ENCODE measurements at regions not wholly inside any gene's neighbourhood (a gene's known extent, or its start where the extent isn't known, plus 50 kb on each side); places are given as distances from the start of the nearest gene placed in this dataset.

GRCh38 chr17:20925091-20925490, 117.7 kb downstream of the USP22 start:
- H3K4me2 ChIP-seq (ENCODE audit: low read depth, low read length): no peak overlapping the region
- H3K9me3 ChIP-seq (replicated peaks; ENCODE audit: insufficient read depth, low read length): no peaks in the 10 kb centered on the region
- no peak for TF ChIP-seq CTCF (IDR thresholded peaks at IDR 0.05; ENCODE audit: low read length)
- TF ChIP-seq EZH2 (optimal IDR thresholded peaks at IDR 0.05; ENCODE audit: low read depth, low read length): no peak
- TF ChIP-seq EZH2phosphoT487 (IDR thresholded peaks at IDR 0.05; ENCODE audit: low read length): no peak
- no peak overlapping the region for H3K27ac ChIP-seq (ENCODE audit: low read length)
- H3K4me3 ChIP-seq (ENCODE audit: low read length): no peak overlapping the region
- no peak overlapping the region for H3K9ac ChIP-seq (ENCODE audit: low read length)
- no peaks in the 10 kb centered on the region for H3K9me2 ChIP-seq (replicated peaks; ENCODE audit: insufficient read depth, low read length)
- H3F3A ChIP-seq (ENCODE audit: insufficient read depth, low read length): no peaks in the 10 kb centered on the region
- no peak for DNase-seq
- no peaks in the 10 kb centered on the region for H3K36me3 ChIP-seq (replicated peaks; ENCODE audit: insufficient read depth, low read length)
- no peak overlapping the region for H2AFZ ChIP-seq (ENCODE audit: low read length)
- H3K4me1 ChIP-seq (ENCODE audit: low read length): peaks cover 5% of the 10 kb centered on the region; the same call in 1 of the 2 replicates
- H3K79me2 ChIP-seq (ENCODE audit: low read length): no peaks in the 10 kb centered on the region
- H4K20me1 ChIP-seq (ENCODE audit: insufficient read depth, low read length): no peaks in the 10 kb centered on the region
- no peaks in the 10 kb centered on the region for H3K27me3 ChIP-seq (replicated peaks; ENCODE audit: insufficient read depth, low read length)

GRCh38 chr17:20925954-20926353, 116.9 kb downstream of the USP22 start:
- H2AFZ ChIP-seq (ENCODE audit: low read length): no peak overlapping the region
- H3K27me3 ChIP-seq (replicated peaks; ENCODE audit: insufficient read depth, low read length): no peaks in the 10 kb centered on the region
- no peak for DNase-seq
- no peaks in the 10 kb centered on the region for H3K9me3 ChIP-seq (replicated peaks; ENCODE audit: insufficient read depth, low read length)
- TF ChIP-seq CTCF (IDR thresholded peaks at IDR 0.05; ENCODE audit: low read length): no peak
- TF ChIP-seq EZH2phosphoT487 (IDR thresholded peaks at IDR 0.05; ENCODE audit: low read length): no peak
- TF ChIP-seq EZH2 (optimal IDR thresholded peaks at IDR 0.05; ENCODE audit: low read depth, low read length): no peak
- H3K9me2 ChIP-seq (replicated peaks; ENCODE audit: insufficient read depth, low read length): no peaks in the 10 kb centered on the region
- no peak overlapping the region for H3K4me2 ChIP-seq (ENCODE audit: low read depth, low read length)
- no peaks in the 10 kb centered on the region for H3F3A ChIP-seq (ENCODE audit: insufficient read depth, low read length)
- H3K9ac ChIP-seq (ENCODE audit: low read length): no peak overlapping the region
- H3K79me2 ChIP-seq (ENCODE audit: low read length): no peaks in the 10 kb centered on the region
- no peak overlapping the region for H3K4me3 ChIP-seq (ENCODE audit: low read length)
- peaks cover 5% of the 10 kb centered on the region; the same call in 1 of the 2 replicates for H3K4me1 ChIP-seq (ENCODE audit: low read length)
- no peaks in the 10 kb centered on the region for H3K36me3 ChIP-seq (replicated peaks; ENCODE audit: insufficient read depth, low read length)
- H3K27ac ChIP-seq (ENCODE audit: low read length): no peak overlapping the region
- H4K20me1 ChIP-seq (ENCODE audit: insufficient read depth, low read length): no peaks in the 10 kb centered on the region

GRCh38 chr17:20926532-20926931, 116.3 kb downstream of the USP22 start:
- H3K4me1 ChIP-seq (ENCODE audit: low read length): peaks cover 5% of the 10 kb centered on the region; the same call in 1 of the 2 replicates
- no peak overlapping the region for H3K9ac ChIP-seq (ENCODE audit: low read length)
- H3K79me2 ChIP-seq (ENCODE audit: low read length): no peaks in the 10 kb centered on the region
- no peak overlapping the region for H3K4me3 ChIP-seq (ENCODE audit: low read length)
- no peak overlapping the region for H2AFZ ChIP-seq (ENCODE audit: low read length)
- no peaks in the 10 kb centered on the region for H3K9me3 ChIP-seq (replicated peaks; ENCODE audit: insufficient read depth, low read length)
- no peaks in the 10 kb centered on the region for H3F3A ChIP-seq (ENCODE audit: insufficient read depth, low read length)
- no peak for DNase-seq
- TF ChIP-seq EZH2 (optimal IDR thresholded peaks at IDR 0.05; ENCODE audit: low read depth, low read length): no peak
- no peak for TF ChIP-seq EZH2phosphoT487 (IDR thresholded peaks at IDR 0.05; ENCODE audit: low read length)
- no peak for TF ChIP-seq CTCF (IDR thresholded peaks at IDR 0.05; ENCODE audit: low read length)
- no peaks in the 10 kb centered on the region for H4K20me1 ChIP-seq (ENCODE audit: insufficient read depth, low read length)
- H3K27ac ChIP-seq (ENCODE audit: low read length): no peak overlapping the region
- H3K9me2 ChIP-seq (replicated peaks; ENCODE audit: insufficient read depth, low read length): no peaks in the 10 kb centered on the region
- H3K4me2 ChIP-seq (ENCODE audit: low read depth, low read length): no peak overlapping the region
- no peaks in the 10 kb centered on the region for H3K36me3 ChIP-seq (replicated peaks; ENCODE audit: insufficient read depth, low read length)
- no peaks in the 10 kb centered on the region for H3K27me3 ChIP-seq (replicated peaks; ENCODE audit: insufficient read depth, low read length)

All from MM.1S (cell line).